ENCODE measurements at regions not wholly inside any gene's neighbourhood (a gene's known extent, or its start where the extent isn't known, plus 50 kb on each side); places are given as distances from the start of the nearest gene placed in this dataset.

DNA sequence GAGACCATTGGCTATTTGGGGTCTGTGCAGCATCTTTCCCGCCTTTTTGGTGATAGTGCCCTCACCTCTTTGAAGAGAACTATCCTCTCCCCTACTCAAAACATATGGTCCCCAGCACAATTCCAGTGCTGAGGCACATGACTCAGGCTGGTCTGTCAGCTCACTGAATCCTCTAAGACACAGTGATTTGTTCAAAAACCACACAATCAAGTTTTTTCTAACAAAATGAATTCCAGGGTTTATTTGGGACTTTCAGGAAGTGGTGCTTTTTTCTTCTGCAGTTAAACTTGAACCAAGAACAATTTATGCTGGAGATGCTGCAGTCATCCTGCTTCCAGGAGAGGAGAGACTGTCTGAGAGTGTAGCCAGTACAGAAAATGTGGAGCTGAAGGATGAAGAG lies 142.5 kb upstream of the LMCD1 start:
- TF ChIP-seq POLR2AphosphoS5 (IDR thresholded peaks at IDR 0.05; ENCODE audit: insufficient read depth, low read depth, low read length) (no peak), POLR2A (IDR thresholded peaks at IDR 0.05; ENCODE audit: low read depth, low read length) (no peak), EZH2 (IDR thresholded peaks at IDR 0.05; ENCODE audit: borderline replicate concordance, low read depth, low read length, severe bottlenecking) (no peak)
- TF ChIP-seq, protein P1, sequence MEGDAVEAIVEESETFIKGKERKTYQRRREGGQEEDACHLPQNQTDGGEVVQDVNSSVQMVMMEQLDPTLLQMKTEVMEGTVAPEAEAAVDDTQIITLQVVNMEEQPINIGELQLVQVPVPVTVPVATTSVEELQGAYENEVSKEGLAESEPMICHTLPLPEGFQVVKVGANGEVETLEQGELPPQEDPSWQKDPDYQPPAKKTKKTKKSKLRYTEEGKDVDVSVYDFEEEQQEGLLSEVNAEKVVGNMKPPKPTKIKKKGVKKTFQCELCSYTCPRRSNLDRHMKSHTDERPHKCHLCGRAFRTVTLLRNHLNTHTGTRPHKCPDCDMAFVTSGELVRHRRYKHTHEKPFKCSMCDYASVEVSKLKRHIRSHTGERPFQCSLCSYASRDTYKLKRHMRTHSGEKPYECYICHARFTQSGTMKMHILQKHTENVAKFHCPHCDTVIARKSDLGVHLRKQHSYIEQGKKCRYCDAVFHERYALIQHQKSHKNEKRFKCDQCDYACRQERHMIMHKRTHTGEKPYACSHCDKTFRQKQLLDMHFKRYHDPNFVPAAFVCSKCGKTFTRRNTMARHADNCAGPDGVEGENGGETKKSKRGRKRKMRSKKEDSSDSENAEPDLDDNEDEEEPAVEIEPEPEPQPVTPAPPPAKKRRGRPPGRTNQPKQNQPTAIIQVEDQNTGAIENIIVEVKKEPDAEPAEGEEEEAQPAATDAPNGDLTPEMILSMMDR (IDR thresholded peaks at IDR 0.05; ENCODE audit: extremely low read depth in 1 of 2, insufficient read depth in 1 of 2, low read depth in 1 of 2, low read length in 2 of 2): no peak

All from endothelial cell of umbilical vein (primary cell).